HepG2 (cell line): ENCODE measurements at regions not wholly inside any gene's neighbourhood (a gene's known extent, or its start where the extent isn't known, plus 50 kb on each side); places are given as distances from the start of the nearest gene placed in this dataset.

Source experiments
- ATAC-seq: fragments of 200-7000 bp; cut with Tn5 transposase; 3 replicates; pipeline ENCODE4 v1.9.1; 2020; ENCODE audit warnings: mild to moderate bottlenecking, moderate library complexity
- BruUV-seq: library from RNA; stranded (reverse); fragments of 400-500 nt; replicated peaks from 2 replicates; lab custom pipeline; 2021; lab: Mats Ljungman, UMichigan
- CTCF ChIA-PET: fragments of 300-600 bp; formaldehyde crosslinking; extraction: SDS; loops from one replicate; lab custom pipeline; 2021; ENCODE audit warnings: low total read pairs, inconsistent platforms, low intra/inter-chr PET ratio; lab: Yijun Ruan, JAX
- POLR2A ChIA-PET: fragments of 350-600 bp; sonication (Branson Sonifier 250); formaldehyde crosslinking; loops from one replicate; lab custom pipeline; 2020; ENCODE audit warnings: antibody characterized with exemption, inconsistent platforms; lab: Yijun Ruan, JAX
- DNase-seq: peaks from one replicate; pipeline ENCODE4 v3.0.0-alpha.2; 2015; ENCODE audit warnings: low spot score
- FAIRE-seq: peaks from 3 replicates; lab custom pipeline; 2011; peaks lifted over from hg19 to GRCh38; lab: Jason Lieb, UNC
- H2AFZ ChIP-seq: one replicate; pipeline ENCODE4 v1.6.1; 2011; ENCODE audit warnings: low read length, inconsistent platforms
- H3K27ac ChIP-seq: fragments of 300-600 bp; 3 replicates; pipeline ENCODE4 v1.8.0; 2011; ENCODE audit warnings: mixed run types, mild to moderate bottlenecking, mixed read lengths, low read length, inconsistent platforms; ENCODE audit not compliant: insufficient read depth; ENCODE audit errors: extremely low read length
- H3K27me3 ChIP-seq, 2 experiments: fragments of 200-600 bp in 1 of 2; 2 replicates in 1 of 2; 3 replicates in 1 of 2; pipeline versions ENCODE4 v1.6.0 to v1.8.0; 2011; ENCODE audit warnings: low read length in 2 of 2, mild to moderate bottlenecking in 2 of 2, moderate library complexity in 2 of 2, inconsistent platforms in 1 of 2; ENCODE audit not compliant: insufficient read depth in 2 of 2, control insufficient read depth in 1 of 2
- H3K36me3 ChIP-seq, 2 experiments: fragments of 200-600 bp in 1 of 2; replicated peaks in 1 of 2; 2 replicates in 1 of 2; 3 replicates in 1 of 2; pipeline versions ENCODE4 v1.5.1 to v1.8.0; 2011; ENCODE audit warnings: low read length in 2 of 2, inconsistent platforms in 1 of 2; ENCODE audit not compliant: insufficient read depth in 2 of 2, control insufficient read depth in 1 of 2
- H3K4me1 ChIP-seq: 2 replicates; pipeline ENCODE4 v1.5.1; 2012; ENCODE audit warnings: low read length, inconsistent platforms; ENCODE audit not compliant: insufficient read depth
- H3K4me2 ChIP-seq: 2 replicates; pipeline ENCODE4 v1.6.0; 2011; ENCODE audit warnings: low read depth, low read length, inconsistent platforms
- H3K4me3 ChIP-seq, 3 experiments: fragments of 200-600 bp in 1 of 3; sonication (generic), shearing (Covaris generic) in 1 of 3; replicated peaks in 1 of 3; 2 replicates each; pipeline ENCODE4 v1.5.1; 2011 to 2016; ENCODE audit warnings: low read length in 3 of 3, inconsistent platforms in 2 of 3, low read depth in 2 of 3, mild to moderate bottlenecking in 2 of 3, control low read depth in 1 of 3, mixed read lengths in 1 of 3; ENCODE audit not compliant: insufficient read depth in 1 of 3
- H3K79me2 ChIP-seq: one replicate; pipeline ENCODE4 v1.6.1; 2011; ENCODE audit warnings: low read length, inconsistent platforms; ENCODE audit not compliant: insufficient read depth
- H3K9ac ChIP-seq: 2 replicates; pipeline ENCODE4 v1.6.0; 2011; ENCODE audit warnings: mild to moderate bottlenecking, low read depth, low read length, inconsistent platforms; ENCODE audit not compliant: insufficient read depth
- H3K9me3 ChIP-seq: 2 replicates; pipeline ENCODE4 v1.5.1; 2012; ENCODE audit warnings: mild to moderate bottlenecking, low read length
- H4K20me1 ChIP-seq: 2 replicates; pipeline ENCODE4 v1.6.0; 2011; ENCODE audit warnings: inconsistent platforms, mild to moderate bottlenecking, low read length, moderate library complexity; ENCODE audit not compliant: insufficient read depth
- MAFF ChIP-seq: IDR thresholded peaks from 2 replicates; pipeline ENCODE4 v1.6.1; 2011; ENCODE audit warnings: low read depth, low read length, improper control_type of control experiment
- MAFK ChIP-seq, 2 experiments: IDR thresholded peaks in 1 of 2; conservative IDR thresholded peaks in 1 of 2; 2 replicates each; pipeline ENCODE4 v1.6.1; 2011; ENCODE audit warnings: improper control_type of control experiment in 2 of 2, low read length in 2 of 2
- PHF8 ChIP-seq: sonication (generic); formaldehyde crosslinking; IDR thresholded peaks from 2 replicates; pipeline ENCODE4 v1.5.0; 2020; ENCODE audit warnings: missing genetic modification reagents
- POLR2G ChIP-seq: fragments of 200-400 bp; formaldehyde crosslinking; IDR thresholded peaks from 2 replicates; pipeline ENCODE4 v1.6.1; 2018; ENCODE audit warnings: mild to moderate bottlenecking, low read depth, low read length, moderate library complexity
- ZKSCAN1 ChIP-seq: fragments of 150-350 bp; IDR thresholded peaks from 2 replicates; pipeline ENCODE4 v1.6.1; 2014; ENCODE audit warnings: low read length
- ZNF234 ChIP-seq: sonication (generic); formaldehyde crosslinking; conservative IDR thresholded peaks from 2 replicates; pipeline ENCODE4 v1.5.1; 2020; ENCODE audit warnings: mild to moderate bottlenecking, missing genetic modification reagents
- WGBS: methylation state at CpG from one replicate; pipeline ENCODE4 v1.1.6; 2017; ENCODE audit warnings: low lambda C conversion rate; 5-methylcytosine and 5-hydroxymethylcytosine counted together
- in situ Hi-C: cut with HindIII; loops from 2 replicates; pipeline ENCODE4 v1.10.0; 2017; ENCODE audit warnings: low pct_unique_long_range_greater_than_20kb; ENCODE audit not compliant: extremely low pct_ligation_motif_present
- intact Hi-C: fragments of 100-400 bp; cut with micrococcal nuclease; formaldehyde crosslinking; loops from one replicate; pipeline ENCODE4 v1.10.0; 2022; ENCODE audit not compliant: unreplicated experiment
- TF ChIP-seq, protein P1 (sequence below): sonication (generic); formaldehyde crosslinking; IDR thresholded peaks from 2 replicates; pipeline ENCODE4 v1.5.0; 2020; ENCODE audit warnings: mild to moderate bottlenecking, missing genetic modification reagents, moderate library complexity

DNA sequence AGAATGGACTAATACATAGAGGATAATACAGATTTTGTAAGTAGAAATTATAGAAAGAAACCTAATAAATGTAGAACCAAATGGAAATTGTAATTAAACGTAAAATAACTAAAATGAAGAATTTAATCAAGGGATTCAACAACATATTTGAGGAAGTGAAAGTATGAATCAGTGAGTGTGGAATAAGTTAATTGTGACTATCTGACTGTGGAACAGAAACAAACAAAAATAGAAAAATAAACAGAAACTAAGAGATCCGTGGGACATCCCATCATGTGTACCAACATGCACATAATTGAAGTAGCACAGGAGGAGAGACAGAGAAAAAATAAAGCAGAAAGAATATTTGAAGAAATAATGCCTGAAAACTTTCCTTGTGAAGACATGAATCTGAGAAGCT lies 208.6 kb upstream of the TACR3 start:
- Histone ChIP-seq H4K20me1 (no peaks in the 10 kb centered on the region), H3K4me3 (no peak overlapping the region), H3K36me3 (no peaks in the 10 kb centered on the region), H3K27me3 (no peaks in the 10 kb centered on the region), H3K9ac (no peak overlapping the region), H3K4me2 (no peak overlapping the region), H2AFZ (no peak overlapping the region), H3K9me3 (no peaks in the 10 kb centered on the region), H3K4me1 (no peaks in the 10 kb centered on the region), H3K27ac (no peak overlapping the region), H3K79me2 (no peaks in the 10 kb centered on the region)
- FAIRE-seq = no peak
- ChIA-PET CTCF (no interaction called here), POLR2A (no interaction called here)
- no peak for ATAC-seq
- TF ChIP-seq ZKSCAN1 = no peak
- TF ChIP-seq, protein P1, sequence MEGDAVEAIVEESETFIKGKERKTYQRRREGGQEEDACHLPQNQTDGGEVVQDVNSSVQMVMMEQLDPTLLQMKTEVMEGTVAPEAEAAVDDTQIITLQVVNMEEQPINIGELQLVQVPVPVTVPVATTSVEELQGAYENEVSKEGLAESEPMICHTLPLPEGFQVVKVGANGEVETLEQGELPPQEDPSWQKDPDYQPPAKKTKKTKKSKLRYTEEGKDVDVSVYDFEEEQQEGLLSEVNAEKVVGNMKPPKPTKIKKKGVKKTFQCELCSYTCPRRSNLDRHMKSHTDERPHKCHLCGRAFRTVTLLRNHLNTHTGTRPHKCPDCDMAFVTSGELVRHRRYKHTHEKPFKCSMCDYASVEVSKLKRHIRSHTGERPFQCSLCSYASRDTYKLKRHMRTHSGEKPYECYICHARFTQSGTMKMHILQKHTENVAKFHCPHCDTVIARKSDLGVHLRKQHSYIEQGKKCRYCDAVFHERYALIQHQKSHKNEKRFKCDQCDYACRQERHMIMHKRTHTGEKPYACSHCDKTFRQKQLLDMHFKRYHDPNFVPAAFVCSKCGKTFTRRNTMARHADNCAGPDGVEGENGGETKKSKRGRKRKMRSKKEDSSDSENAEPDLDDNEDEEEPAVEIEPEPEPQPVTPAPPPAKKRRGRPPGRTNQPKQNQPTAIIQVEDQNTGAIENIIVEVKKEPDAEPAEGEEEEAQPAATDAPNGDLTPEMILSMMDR (CRISPR knock-in tag) = no peak
- TF ChIP-seq PHF8 (CRISPR knock-in tag) = no peak
- TF ChIP-seq POLR2G = no peak
- 3% methylated on average over 2 of the region's 2 CpGs for WGBS
- intact Hi-C loops = no loop called here
- DNase-seq = no peak
- no TSS peak for BruUV-seq
- in situ Hi-C loops = no loop called here

GRCh38 chr4:103923551-103923950 lies 203.8 kb upstream of the TACR3 start:
- Histone ChIP-seq H3K79me2 (no peaks in the 10 kb centered on the region), H4K20me1 (no peaks in the 10 kb centered on the region), H3K36me3 (no peaks in the 10 kb centered on the region), H3K9ac (no peak overlapping the region), H3K4me1 (no peaks in the 10 kb centered on the region), H3K4me2 (no peak overlapping the region), H3K27me3 (no peaks in the 10 kb centered on the region), H3K27ac (no peak overlapping the region), H3K4me3 (no peak overlapping the region), H3K9me3 (no peaks in the 10 kb centered on the region), H2AFZ (no peak overlapping the region)
- DNase-seq (no peak), FAIRE-seq (no peak), ATAC-seq (no peak)
- in situ Hi-C loops (no loop called here), intact Hi-C loops (no loop called here)
- ChIA-PET POLR2A (no interaction called here), CTCF (no interaction called here)
- WGBS = 0% methylated on average over 2 of the region's 2 CpGs
- TF ChIP-seq MAFF (peak; percentile 66), ZNF234 (CRISPR knock-in tag) (no peak), MAFK (conservative IDR thresholded peaks at IDR 0.05 in 1 of 2, IDR thresholded peaks at IDR 0.05 in 1 of 2; ENCODE audit: low read length in 2 of 2) (peak in 1 of 2 experiments; percentile 73; a peak in 3 of 4 replicates)
- BruUV-seq = no TSS peak
